NCI-H1105 (cell line): ENCODE measurements at regions not wholly inside any gene's neighbourhood (a gene's known extent, or its start where the extent isn't known, plus 50 kb on each side); places are given as distances from the start of the nearest gene placed in this dataset.

Experiments
- DNase-seq: peaks from one replicate; lab custom pipeline; 2025; lab: John Stamatoyannopoulos, UW

DNA sequence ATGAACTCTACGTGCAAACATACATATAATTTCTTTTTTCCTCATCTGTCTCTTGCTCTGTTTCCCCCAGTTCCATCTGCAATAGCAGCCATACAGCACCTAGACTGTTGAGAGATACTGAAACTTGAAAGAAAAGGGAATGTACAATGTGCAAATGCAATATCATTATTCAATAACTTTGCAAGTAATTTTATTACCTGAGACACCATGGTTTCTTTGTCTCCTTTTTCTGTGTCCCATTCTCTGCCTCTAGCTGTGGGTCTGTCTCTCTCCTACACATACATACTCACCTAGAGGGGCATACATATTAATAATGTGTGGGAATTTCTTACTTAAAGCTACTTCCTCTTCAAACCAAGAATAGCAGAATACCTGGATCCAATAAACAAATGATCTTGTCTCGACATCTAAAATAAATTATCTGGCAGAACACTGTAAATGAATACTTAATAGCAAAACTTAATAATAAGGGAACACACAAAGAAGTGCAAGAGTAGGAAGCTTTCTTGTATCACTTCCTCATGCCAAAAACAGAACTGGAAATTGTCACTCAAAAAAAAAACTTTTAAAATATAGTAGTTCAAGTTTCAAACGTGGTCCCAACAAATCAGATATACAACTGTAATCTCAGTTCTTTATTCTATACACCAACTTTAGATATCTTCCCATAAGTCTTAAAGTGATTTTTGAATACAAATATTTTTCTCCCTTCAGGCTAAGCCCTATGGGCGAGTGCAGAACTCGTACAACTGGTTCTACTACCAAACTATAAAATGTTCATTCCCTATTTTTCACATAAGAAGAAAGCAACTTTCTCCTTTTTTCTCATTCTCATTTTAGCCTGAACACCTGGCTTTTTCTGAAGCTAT is 194.6 kb downstream of the NRIP1 start:
- no peak for DNase-seq

DNA sequence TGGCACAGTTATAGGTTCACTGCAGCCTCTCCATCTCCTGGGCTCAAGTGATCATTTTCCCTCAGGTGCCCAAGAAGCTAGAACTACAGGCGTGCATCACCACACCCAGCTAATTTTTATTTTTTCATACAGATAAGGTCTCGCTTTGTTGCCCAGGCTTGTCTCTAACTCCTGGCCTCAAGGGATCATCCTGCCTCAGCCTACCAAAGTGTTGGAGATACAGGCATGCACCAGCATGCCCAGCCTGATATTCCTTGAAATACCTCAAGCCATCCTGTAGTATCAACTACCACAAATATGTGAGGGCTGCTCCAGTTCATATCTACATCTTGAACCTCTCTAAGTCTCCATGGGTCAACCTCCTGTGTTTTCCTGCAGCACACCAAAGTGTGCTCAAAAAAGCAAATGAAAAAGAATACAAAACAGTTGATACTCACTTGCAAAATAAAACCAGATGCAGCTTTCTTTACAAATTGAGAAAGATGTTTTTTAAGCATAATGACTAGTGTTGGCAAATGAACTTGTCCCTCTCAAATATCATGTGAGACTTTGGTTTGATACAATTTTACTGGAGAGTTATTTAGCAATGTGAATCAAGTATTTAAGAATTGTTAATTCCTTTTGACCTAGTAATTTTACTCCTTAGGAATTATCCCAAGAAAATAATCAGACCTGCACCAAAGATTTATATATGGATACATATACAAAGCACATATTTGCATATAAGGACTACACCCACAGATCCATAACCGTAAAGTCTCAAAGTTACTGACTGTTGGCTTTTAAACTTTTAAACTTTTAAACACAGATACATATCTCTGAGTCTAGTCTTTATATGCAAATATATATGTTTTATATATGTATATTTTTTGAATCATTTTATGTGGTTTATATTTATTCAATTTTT is 197.7 kb downstream of the NRIP1 start:
- no peak for DNase-seq

DNA sequence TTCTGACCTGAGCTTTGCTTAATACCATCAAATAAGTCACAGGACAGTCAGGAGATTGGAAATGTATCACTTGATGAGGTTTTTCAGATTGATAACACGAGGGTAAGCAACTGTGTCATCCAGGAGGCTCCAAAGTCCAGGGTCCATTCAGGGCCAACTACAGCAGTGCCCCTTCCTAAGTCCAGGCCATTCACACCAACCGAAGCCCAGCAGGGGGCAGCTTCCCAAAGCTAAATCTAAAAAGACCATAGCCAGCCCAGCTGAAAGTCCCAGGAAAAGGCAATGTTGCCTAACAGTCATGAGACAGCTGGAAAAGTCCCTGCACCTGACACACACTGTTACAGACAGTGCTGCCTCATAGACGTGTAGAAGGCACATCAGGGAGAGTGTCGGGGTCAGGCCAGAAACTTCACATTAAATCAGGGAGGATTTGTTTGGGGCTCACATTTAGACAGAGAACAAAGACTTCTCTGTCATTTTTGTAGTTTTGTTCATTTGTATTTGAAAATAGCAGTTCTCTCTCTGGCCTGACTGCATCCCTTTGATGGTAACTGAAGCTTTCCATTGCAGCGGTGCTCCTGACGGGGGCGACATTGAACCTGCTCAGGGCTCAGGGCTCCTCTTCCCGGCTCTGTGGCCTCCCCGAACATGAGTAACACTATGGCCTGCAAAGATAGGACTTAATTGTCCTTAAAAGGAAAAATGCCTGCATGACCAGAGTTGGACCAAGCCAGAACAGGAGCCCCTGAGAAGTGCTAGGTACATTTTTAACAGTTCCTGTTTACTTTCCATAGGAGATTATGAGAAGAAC is 200.4 kb downstream of the NRIP1 start:
- no peak for DNase-seq

DNA sequence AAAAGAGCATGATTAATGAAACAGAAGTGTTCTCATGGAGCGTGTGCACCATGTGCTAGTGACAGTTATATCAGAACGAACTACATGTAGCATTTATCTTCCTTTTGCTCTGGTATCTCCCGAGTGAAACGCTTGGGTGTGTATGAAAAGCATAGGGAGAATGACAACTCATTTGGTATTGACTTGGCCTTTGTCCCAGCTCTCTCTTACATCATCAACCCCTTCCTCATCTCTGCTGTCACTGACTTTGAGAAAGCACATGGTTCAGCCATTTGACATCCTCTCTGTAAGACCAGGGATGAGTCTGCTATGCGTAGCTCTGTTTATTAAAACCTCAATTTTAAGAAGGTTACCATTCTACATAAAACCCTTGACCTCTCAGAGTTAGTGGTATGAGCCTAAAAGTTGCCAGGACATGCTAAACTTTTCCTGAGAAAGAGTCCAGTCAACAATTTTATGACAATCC is 201.0 kb downstream of the NRIP1 start:
- DNase-seq = no peak

DNA sequence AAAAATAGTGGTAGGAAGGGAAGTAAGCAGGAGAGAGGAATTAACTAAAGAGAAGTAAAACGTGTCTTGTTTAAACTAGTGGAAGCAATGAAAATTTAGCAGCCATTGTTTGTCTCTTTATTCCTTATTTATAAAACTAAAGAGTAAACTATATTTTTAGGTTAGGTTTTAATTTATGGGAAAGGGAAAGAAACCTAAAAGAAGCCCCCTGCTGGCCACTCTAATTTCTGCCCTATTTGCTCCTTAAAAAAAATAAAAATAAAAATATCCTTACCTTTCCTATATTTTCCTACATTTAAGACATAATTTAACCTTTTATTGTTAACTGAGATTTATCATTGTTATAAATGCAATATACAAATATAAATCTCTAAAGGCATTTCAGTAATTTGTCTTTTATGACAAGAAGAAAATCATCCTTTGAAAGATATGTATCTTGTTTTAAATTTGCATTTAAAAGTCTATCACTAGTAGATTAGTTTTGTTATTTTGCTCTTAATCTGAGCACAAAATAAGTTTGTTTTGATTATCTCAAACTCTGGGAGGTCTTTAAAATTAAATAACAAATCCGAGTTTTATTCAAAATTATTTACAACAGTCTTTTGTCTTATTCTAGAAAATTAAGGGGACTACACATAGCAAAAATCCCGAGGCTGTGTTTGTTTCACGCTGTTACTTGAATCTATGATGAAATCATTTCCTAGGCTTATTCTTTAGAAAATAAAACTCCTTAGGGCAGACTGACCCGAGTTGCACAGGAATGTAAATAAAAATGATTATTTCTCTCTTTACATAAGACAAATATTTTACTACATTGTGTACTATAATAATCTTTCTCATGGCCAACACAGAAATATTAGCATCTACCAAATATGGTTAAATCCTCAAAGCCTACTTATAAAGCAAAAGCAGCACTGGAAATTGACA is 201.7 kb downstream of the NRIP1 start:
- no peak for DNase-seq

DNA sequence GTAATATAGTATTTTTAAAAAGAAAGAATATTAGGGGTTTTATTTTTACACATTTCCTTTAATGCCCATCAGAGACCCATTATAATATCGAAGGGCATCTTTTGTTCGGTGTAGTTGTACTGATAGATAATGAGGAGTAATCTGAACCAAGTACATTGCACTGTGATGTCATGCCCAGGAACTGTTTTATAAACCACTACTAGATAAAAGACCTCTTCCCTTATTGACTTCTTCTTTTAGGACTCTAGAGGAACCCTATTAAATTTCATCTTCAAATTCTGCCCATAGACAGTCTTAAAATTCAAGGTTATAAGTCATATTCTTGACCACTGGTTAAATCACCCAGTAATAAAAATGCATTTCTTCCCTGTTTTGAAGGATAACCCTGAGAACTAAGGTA is 206.5 kb downstream of the NRIP1 start:
- no peak for DNase-seq

DNA sequence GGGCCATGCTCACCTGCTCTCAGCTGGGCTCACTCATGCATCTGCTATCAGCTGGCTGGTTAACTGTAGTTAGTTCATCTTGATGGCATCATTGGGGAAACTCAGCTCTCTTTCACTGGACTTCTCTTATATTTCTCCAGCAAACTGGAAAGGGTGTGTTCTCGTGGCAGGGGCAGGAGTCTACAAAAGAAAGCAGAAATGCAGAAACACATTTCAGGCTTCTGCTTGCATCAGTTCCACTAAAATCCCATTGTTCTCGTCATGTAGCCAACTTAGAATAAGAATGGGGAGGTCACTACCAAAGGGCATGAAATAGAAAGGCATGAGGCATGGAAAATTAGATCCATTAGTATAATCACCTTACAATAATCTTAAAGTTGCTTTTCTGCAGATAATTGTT is 207.3 kb downstream of the NRIP1 start:
- no peak for DNase-seq

DNA sequence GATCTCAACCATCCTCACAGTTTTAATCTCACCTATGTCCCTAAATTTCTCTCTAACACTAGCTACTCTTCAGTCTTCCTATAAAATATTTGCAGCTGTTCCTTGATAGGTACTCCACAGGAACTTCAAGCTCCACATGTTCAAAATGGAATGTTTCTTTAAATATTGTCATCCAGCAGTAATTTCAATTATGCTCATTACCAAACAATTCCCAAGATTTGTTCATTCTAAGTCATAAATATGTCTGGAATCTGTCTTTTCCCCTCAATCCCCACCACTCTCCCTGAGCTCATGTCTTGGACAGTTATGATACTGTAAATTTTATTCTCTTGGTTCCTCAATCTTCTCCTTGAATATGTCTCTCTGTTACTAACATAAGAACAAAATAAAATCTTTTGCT is 214.4 kb downstream of the NRIP1 start:
- DNase-seq = no peak

DNA sequence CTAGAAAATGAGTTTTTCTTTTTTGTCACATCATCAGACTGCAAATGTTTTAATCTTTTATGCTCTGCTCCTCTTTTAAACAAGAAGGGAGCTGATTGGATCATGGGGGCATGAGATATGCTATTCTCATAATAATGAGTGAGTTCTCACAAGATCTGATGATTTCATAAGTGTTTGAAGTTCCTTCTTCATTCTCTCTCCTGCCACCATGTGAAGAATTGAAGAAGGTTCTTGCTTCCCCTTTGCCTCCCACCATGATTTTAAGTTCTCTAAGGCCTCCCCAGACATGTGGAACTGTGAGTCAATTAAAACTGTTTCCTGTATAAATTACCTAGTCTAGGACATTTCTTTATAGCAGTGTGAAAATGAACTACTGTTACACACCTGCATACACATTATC is 218.2 kb downstream of the NRIP1 start:
- no peak for DNase-seq

DNA sequence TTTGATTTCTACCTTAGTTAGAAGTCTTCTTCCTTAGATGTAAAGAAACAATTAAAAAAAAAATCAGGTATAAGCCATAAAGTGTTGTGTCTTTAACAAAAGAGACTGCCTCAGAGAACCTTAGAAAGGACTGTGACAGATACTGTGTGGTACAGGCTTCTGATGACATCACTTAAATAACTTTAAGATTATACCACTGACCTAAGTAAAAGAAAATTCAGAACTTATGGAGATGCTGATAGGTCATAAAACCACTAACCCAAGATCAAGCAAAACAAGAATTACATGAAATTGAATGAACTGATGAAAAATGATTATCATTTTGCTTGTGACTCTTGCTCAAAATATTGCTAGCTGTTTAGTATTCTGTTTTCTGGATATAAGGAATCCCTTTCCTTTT is 220.8 kb downstream of the NRIP1 start:
- no peak for DNase-seq

DNA sequence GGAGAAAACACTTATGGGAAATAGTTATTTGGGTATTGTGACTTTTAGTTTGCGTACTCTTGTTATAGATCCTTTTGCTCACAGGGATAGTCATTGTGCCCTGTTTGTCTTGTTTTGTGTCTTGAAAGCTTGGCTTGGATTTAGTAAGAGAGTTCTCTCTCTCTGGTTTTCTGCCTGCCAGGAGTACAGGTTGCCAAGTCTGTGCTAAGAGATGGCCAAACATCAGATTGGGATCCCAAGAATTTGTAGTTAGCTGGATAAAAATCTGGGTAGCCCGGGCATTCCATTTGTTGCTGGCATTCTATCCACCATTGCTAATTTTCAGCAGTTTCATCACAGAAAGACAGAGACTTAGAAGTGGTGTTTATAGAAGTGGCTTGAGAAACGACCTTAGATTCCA is 222.2 kb downstream of the NRIP1 start:
- no peak for DNase-seq

DNA sequence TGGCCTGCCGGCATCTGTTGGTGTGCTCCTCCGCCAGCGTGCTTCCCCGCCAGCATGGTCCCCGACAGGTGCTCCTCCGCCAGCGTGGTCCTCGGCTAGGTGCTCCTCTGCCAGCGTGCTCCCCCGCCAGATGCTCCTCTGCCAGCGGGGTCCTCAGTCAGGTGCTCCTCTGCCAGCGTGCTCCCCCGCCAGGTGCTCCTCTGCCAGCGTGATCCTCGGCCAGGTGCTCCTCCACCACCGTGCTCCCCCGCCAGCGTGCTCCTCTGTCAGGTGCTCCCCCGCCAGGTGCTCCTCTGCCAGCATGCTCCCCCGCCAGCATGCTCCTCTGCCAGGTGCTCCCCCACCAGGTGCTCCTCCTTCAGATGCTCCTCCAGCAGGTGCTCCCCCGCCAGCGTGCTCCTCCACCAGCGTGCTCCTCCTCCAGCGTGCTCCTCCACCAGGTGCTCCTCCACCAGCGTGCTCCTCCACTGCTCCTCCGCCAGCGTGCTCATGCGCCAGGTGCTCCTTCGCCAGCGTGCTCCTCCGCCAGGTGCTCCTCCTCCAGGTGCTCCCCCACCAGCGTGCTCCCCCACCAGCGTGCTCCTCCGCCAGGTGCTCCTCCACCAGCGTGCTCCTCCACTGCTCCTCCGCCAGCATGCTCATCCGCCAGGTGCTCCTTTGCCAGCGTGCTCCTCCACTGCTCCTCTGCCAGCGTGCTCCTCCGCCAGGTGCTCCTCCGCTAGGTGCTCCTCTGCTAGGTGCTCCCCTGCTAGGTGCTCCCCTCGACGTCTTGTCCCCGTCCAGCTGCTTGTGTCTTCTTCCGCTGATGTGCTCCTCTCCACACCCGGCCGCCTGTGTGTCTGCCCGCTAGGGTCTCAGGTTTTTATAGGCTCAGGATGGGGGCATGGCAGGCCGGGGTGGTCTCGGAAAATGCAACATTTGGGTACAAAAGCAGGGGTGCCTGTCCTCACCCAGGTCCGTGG is 223.0 kb downstream of the NRIP1 start:
- DNase-seq = no peak

DNA sequence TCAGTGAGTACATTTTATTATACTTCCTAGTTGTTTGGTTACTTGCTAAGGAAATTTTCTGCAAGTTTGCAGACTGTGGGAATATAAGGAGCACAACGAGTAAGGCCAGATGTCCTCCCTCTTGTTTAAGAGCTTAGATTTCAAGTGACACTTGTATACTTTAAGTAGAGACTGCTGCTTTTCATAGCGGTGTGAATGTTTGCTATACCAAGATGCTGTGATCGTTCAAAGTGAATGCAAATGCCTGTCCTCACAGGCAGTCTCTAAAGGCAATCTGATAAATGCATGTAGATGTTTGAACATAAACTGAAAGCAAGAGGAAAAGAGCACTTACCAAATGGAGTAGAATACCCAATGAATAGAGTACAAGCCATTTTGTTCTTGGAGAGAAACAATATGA is 226.4 kb downstream of the NRIP1 start:
- no peak for DNase-seq

DNA sequence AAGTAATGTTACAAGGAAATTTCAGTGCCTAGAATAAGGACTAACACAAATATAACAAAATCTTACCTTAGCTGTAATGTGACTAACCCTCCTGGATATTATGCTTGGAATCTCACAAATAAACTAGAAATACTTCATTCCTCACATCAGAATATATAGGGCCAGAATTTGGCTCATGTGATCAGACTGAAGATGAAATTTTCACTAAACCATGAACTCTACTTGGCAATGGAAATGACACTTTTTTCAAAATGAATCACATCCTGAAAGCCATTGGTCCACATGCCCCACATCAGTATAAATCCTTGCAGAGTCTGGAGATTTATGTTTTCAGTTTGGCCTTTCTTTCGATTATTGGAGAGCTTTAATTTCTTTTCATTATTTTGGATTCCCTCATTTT is 227.8 kb downstream of the NRIP1 start:
- no peak for DNase-seq

DNA sequence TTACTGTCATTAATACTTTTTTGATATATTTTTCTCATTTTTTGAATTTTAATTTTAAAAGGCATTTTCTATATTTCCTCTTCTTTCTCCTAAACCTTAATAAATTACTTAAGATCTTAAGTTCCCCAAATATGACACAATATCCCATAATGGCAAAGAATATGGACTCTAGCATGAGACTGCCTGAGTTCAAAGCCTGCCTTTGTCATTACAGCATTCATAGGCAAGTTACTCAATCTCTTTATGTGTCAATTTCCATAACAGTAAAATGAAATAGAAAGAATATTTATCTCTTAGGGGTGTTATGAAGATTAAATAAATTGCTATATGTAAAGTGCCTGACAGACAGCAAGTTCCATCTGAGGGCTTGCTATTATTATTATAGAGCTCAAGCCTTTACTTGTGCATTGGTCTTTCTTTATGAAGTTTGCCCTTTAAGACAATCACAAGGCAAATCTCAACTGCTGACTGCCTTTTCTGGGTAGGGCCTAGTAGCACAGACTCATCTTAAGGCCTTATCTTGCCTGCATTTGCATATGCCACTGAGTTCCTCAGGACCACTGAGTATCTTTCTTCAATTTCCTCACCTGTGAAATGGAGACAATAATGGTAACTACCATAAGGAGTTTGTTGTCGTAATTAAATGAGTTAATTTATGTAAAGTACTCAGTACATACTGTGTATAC is 231.0 kb downstream of the NRIP1 start:
- DNase-seq = no peak

DNA sequence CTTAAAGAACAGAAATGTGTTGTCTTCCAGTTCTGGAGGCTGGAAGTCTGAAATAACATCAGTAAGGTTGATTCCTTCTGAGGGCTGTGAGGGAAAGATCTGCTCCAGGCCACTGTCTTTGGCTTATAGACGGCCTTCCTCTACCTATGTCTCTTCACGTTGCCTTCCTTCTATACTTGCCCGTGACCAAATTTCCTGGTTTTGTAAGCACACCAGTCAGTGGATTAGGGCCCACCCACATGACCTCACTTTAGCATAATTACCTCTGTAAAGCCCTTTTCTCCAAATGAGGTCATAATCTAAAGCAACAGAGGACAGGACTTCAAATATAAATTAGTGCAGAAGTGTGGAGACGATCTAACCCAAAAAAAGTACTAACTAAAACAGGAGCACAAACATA is 231.6 kb downstream of the NRIP1 start:
- no peak for DNase-seq

DNA sequence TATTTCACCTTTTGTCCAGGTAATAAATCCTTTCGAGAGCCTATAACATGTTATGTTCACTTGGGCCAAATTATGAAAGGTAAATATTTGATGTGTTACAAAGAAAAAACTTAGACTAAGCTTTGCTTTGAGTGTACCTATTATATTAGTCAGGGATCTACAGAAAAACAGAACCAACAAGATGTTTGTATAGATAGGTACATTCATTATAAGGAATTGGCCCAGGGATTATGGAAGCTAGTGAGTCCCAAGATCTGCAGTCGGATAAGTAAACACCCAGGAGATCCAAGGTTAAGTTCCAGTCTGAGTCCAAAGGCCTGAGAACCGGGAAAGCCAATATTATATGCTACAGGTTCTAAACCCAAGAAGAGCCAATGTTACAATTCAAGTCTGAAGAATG is 234.5 kb downstream of the NRIP1 start:
- DNase-seq = no peak

DNA sequence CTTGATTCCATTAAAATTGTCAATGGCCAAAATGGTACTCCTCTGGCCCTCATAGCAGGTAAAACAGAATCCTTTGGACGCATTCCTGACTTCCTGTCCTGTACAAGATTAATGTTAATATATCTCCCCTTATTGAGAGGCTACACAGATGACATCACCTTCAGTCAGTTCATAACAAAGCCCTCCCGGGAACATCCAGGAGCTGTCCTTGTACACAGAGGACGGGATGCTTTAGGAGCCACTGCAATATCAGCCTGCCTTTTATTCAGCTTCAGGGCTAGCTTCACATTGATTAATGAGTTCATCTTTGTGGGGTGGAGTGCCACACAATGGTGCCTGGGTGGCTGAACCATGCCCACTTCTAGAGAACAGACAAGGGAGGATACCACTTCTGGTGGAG is 235.1 kb downstream of the NRIP1 start:
- DNase-seq = no peak

DNA sequence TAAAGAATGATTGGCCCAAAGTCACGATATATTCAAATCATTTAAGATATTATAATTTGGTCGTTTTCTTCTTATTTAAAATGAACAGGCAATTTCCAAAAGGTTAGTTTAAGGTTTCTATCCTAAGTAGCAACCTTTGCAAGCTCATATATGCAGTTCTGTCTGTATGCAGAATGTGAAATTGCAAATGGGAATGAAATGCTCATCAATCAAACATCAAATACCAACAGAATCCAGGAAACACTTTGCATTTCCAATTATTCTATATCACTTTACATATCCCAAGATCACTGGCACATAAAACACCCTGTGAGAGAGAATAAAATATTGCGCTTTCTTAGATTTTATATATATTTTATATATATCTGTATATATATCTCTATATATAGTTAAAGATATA is 237.3 kb downstream of the NRIP1 start:
- no peak for DNase-seq
